ENCODE measurements at regions not wholly inside any gene's neighbourhood (a gene's known extent, or its start where the extent isn't known, plus 50 kb on each side); places are given as distances from the start of the nearest gene placed in this dataset.

DNA sequence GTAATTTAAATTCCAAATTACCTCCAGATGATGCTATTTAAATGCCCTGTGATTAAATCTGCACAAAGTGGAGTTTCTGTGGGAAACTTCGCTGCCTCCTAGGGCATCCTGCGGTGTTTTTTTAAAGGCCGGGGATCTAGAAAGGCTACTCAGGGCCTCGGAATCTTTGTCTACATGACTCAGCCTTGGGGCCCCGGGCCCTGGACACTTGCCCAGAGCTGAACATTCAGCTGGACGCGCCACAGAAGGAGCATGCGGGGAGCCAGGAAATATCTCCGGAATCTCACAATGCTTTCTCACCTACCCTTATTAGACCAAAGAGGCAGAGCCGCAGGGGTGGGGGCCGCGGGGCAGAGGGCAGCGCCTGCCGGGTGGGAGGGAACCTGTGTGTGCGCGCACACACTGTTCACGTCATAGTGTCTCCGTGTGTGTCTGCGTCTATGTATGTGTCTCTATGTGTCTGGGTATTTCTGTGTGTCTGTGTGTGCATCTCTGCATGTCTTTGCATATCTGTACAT, 145.5 kb upstream of the TPM1 start:
- H3K9me3 Mint-ChIP-seq = no peaks in the 10 kb centered on the region
- peaks cover 57% of the 10 kb centered on the region for H3K4me1 Mint-ChIP-seq
- H3K27me3 Mint-ChIP-seq (ENCODE audit: low read depth, poor library complexity) = no peaks in the 10 kb centered on the region
- H3K36me3 Mint-ChIP-seq (ENCODE audit: low read depth) = no peaks in the 10 kb centered on the region
- H3K27ac Mint-ChIP-seq = peak overlapping the region; percentile 30
- TF ChIP-seq, protein P1, sequence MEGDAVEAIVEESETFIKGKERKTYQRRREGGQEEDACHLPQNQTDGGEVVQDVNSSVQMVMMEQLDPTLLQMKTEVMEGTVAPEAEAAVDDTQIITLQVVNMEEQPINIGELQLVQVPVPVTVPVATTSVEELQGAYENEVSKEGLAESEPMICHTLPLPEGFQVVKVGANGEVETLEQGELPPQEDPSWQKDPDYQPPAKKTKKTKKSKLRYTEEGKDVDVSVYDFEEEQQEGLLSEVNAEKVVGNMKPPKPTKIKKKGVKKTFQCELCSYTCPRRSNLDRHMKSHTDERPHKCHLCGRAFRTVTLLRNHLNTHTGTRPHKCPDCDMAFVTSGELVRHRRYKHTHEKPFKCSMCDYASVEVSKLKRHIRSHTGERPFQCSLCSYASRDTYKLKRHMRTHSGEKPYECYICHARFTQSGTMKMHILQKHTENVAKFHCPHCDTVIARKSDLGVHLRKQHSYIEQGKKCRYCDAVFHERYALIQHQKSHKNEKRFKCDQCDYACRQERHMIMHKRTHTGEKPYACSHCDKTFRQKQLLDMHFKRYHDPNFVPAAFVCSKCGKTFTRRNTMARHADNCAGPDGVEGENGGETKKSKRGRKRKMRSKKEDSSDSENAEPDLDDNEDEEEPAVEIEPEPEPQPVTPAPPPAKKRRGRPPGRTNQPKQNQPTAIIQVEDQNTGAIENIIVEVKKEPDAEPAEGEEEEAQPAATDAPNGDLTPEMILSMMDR (IDR thresholded peaks at IDR 0.05) = no peak
- no peak overlapping the region for H3K4me3 Mint-ChIP-seq
- no peak for DNase-seq

DNA sequence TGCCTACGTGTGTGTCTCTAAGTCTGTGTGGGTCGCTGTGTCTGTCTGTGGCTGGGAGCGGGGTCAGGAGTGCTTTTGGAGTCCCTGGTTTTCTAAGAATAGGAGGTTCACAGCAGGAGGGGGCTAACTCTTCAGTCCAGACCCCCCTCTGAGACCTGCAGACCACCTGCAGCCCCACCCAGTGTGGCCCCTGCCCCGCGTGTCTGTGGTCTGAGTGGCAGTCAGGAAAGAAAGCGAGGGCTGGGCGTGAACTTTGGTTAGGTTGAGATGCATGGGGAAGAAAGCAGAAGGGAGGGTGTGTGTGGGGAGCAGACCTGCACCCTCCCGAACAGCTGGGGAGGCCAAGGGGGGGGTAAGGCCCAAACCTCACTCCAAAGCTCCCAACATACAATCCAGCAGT, 144.9 kb upstream of the TPM1 start:
- Mint-ChIP-seq H3K4me1 (peaks cover 63% of the 10 kb centered on the region), H3K27me3 (ENCODE audit: low read depth, poor library complexity) (no peaks in the 10 kb centered on the region)
- TF ChIP-seq, protein P1 (IDR thresholded peaks at IDR 0.05) = no peak

DNA sequence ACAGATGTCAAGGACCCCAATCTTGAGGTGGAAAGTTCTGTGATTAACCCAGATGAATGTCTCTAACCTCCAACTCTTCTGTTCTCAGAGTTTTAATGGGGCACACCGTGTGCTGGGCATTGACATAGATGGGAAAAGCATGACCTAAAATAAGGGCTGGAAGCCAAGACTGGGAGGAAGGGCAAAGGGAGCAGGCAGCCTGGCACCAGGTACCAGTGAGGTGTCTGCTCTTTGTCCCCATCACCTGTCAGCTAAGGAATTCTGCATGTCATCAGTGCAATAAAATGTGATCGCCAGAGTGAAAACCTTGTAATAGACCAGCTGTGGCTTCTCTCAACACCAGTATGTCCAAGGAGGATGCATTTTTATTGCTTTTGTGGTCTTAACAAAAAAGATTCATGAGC, 143.5 kb upstream of the TPM1 start:
- Mint-ChIP-seq H3K4me3 (no peak overlapping the region), H3K36me3 (ENCODE audit: low read depth) (no peaks in the 10 kb centered on the region), H3K27ac (no peak overlapping the region), H3K9me3 (no peaks in the 10 kb centered on the region), H3K4me1 (peaks cover 72% of the 10 kb centered on the region), H3K27me3 (ENCODE audit: low read depth, poor library complexity) (no peaks in the 10 kb centered on the region)
- TF ChIP-seq, protein P1 (IDR thresholded peaks at IDR 0.05) = no peak
- no peak for DNase-seq

More for the DNA sequence above, 144.9 kb upstream of the TPM1 start:
- Mint-ChIP-seq H3K9me3 (no peaks in the 10 kb centered on the region), H3K4me3 (no peak overlapping the region), H3K36me3 (ENCODE audit: low read depth) (no peaks in the 10 kb centered on the region), H3K27ac (peak overlapping the region; percentile 5)
- DNase-seq = no peak

DNA sequence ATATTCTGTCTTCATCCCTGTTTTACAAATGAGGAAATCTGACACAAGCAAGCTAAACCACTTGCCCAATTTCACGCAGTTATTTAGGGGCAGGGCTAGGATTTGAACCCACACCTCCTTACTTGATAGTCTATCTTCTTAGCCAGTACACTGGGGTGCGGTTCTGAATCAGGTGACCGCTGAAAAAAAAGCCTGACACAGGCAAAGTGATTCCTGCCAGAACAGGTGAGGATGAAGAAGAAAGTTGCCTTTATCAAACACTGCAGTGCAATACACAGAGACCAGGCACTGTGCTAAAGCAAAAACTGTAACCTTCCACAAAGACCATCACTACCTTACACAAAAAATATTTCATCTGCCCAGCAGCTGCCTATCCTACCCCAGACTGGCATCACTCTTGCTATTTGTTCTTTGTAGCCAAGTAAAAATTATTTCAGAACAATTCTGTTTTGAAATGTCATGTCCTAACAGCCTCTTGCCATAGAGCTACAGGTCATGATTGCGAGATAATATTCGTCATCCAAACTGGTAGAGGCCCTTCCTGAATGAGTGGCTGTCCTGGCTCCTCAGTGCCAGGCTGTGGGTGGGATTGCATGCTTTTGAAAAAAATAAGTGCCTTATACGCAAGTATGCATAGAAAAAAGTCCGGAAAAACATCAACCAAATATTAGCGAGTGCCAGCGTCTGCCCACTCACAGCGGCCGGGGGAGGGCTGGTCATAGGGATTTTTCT, 142.3 kb upstream of the TPM1 start:
- Mint-ChIP-seq H3K36me3 (ENCODE audit: low read depth) (no peaks in the 10 kb centered on the region), H3K4me1 (peaks cover 71% of the 10 kb centered on the region), H3K27ac (no peak overlapping the region), H3K9me3 (no peaks in the 10 kb centered on the region), H3K4me3 (no peak overlapping the region), H3K27me3 (ENCODE audit: low read depth, poor library complexity) (no peaks in the 10 kb centered on the region)
- DNase-seq = no peak
- TF ChIP-seq, protein P1 (IDR thresholded peaks at IDR 0.05) = no peak

DNA sequence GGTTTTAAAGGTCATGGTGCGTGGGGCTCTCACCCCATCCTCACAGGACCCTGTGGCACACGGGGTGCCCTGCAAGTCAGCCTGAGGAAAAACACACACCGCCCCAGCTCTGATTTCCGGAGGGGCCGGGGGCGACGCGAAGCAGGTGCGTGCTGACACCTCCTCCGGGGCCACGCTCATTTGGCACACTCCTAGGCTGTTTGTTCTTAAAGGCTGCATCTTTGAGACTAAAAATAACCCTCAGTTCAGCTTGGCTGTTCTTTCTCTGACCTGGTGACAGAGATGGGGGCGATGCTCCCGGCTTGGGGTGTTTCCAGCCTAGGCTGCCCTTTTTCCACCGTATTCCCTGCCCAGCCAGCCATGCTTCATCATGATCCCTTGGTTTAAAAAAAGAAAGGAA, 141.5 kb upstream of the TPM1 start:
- Mint-ChIP-seq H3K9me3 (no peaks in the 10 kb centered on the region), H3K36me3 (ENCODE audit: low read depth) (no peaks in the 10 kb centered on the region), H3K4me3 (no peak overlapping the region), H3K4me1 (peaks cover 66% of the 10 kb centered on the region), H3K27me3 (ENCODE audit: low read depth, poor library complexity) (no peaks in the 10 kb centered on the region), H3K27ac (peak overlapping the region; percentile 86)
- TF ChIP-seq, protein P1 (IDR thresholded peaks at IDR 0.05) = no peak
- DNase-seq = no peak
